Thyroid gland (tissue), 4 donors: ENCODE measurements at regions not wholly inside any gene's neighbourhood (a gene's known extent, or its start where the extent isn't known, plus 50 kb on each side); places are given as distances from the start of the nearest gene placed in this dataset.

ENCODE experiments used
- CTCF ChIP-seq, 6 experiments: fragments of 200-600 bp in 3 of 6; fragments of 450-650 bp in 3 of 6; sonication (generic) in 3 of 6; IDR thresholded peaks; one replicate each; pipeline ENCODE4 v1.5.1; 2016 to 2019; ENCODE audit warnings: antibody characterized with exemption in 6 of 6, mild to moderate bottlenecking in 2 of 6, inconsistent platforms in 1 of 6, moderate library complexity in 1 of 6
- POLR2A ChIP-seq, 2 donors: fragments of 450-650 bp; IDR thresholded peaks; one replicate each; pipeline ENCODE4 v1.6.1; 2017; ENCODE audit warnings: antibody characterized with exemption in 2 of 2, mild to moderate bottlenecking in 2 of 2, moderate library complexity in 1 of 2

DNA sequence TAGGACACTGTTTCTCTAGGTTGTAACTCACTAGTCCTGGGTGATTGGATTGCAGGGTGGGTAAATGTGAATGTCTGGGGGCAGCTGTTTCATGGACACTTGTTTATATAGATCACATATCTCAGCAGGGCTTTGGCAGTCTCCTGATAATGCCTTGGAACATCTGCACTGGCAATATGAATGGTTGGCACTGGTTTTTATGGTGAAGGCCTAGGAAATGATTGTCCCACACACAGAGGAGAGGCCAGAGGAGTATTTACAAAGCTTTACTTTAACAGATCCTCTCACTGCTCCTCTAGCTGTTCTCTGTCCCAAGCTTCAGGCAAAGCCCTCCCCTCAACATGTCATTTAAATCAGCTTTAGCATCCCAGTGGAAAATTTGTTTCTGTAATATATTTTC is 171.3 kb upstream of the STEAP4 start:
- TF ChIP-seq CTCF (IDR thresholded peaks at IDR 0.05), result no peak
- TF ChIP-seq POLR2A (IDR thresholded peaks at IDR 0.05), result no peak
